NCI-H1105 (cell line): ENCODE measurements at regions not wholly inside any gene's neighbourhood (a gene's known extent, or its start where the extent isn't known, plus 50 kb on each side); places are given as distances from the start of the nearest gene placed in this dataset.

Experiments used
- DNase-seq: peaks from one replicate; lab custom pipeline; 2025; lab: John Stamatoyannopoulos, UW

DNA sequence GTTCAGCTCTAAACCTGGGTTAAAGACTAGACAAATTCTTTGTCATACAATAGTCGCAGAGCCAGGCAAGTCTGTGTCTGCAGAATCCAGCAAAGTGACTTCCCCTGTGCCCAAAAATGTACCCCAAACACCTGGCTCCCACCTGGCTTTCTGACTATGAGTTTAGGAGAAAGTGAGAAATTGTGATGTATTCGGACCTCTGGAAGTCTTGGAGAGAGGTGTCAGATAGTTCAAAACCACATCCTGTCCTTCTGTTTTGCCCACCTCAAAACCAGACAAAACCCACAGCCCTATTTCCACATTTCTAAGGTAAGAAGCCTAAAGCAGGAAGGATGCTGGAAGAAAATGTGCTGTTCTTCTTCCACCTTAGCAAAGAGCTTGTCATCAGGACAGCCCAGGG is 63.8 kb upstream of the CLMP start:
- no peak for DNase-seq

- DNase-seq = no peak
These were observed 62.3 kb upstream of the CLMP start for GRCh38 chr11:123257370-123257769.

GRCh38 chr11:123255909-123256308 is 60.9 kb upstream of the CLMP start:
- no peak for DNase-seq

DNA sequence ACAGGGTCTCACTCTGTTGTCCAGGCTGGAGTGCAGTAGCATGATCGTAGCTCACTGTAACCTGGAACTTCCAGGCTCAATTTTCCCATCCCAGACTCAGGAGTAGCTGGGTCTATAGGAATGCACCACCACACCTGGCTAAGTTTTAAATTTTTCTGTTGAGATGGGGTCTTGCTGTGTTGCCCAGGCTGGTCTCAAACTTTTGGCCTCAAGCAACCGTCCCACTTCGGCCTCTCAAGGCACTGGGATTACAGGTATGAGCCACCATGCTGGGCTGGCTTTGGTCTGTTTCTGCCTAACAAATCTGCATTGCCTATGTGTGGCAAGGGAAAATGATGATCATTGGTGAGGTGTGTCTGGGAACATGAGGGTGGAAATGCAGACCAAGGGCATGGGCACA is 59.3 kb upstream of the CLMP start:
- no peak for DNase-seq

GRCh38 chr11:123253911-123254310 is 58.9 kb upstream of the CLMP start:
- DNase-seq = no peak

DNA sequence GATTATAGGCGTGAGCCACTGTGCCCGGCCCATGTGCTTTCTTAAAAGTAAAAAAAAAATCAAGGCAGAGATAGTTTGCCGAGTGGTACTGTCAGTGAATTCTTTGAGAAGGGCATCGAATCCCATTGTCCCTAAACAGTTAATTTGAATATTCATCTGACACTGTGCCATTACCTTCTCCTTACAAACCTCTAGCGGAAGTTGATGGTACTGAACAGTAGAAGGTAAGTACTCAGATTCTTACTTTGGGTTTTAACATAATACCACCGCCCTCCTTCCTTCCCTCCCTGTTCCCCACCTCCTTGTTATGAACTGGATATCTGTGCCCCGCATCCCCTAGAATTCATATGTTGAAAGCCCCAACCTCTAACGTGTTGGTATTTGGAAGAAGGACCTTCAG is 58.2 kb upstream of the CLMP start:
- DNase-seq = no peak

- DNase-seq = no peak
These were observed 56.8 kb upstream of the CLMP start for GRCh38 chr11:123251657-123252344.

- DNase-seq = no peak
These were observed 56.0 kb upstream of the CLMP start for GRCh38 chr11:123250892-123251656.

DNA sequence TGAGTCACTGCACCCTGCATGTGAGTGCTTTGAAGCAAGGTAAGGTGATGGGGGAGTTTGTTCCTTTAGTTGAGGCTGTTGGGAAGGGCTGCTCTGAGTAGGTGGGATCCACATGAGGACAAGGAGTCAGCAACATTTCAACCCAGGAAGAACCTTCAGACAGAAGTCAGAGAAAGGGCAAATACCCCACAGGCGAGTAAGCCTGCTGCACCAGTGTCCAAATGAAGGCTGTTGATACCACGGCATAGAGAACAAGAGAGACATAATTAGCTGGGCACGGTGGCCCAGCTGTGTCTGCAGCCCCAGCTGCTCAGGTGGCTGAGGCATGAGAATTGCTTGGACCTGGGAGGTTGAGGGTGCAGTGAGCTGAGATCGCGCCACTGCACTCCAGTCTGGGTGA is 54.3 kb upstream of the CLMP start:
- DNase-seq = no peak

GRCh38 chr11:123247813-123248379 is 52.8 kb upstream of the CLMP start:
- DNase-seq = no peak

DNA sequence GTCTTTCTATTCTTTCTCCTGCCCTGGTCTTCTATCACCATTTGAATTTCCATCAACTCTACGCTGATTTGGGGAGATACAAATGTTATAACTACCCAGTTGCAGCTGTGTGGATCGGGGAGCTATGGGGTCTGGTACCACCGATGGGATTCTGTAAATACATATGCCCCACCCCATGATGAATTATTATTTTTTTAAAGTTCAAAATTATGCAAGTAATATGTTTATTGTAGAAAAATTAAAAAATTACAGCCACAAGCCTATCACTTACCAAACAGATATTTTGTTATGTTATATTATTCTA is 52.4 kb upstream of the CLMP start:
- DNase-seq = no peak

GRCh38 chr11:123246749-123247495 is 51.9 kb upstream of the CLMP start:
- DNase-seq = peak; percentile 86

DNA sequence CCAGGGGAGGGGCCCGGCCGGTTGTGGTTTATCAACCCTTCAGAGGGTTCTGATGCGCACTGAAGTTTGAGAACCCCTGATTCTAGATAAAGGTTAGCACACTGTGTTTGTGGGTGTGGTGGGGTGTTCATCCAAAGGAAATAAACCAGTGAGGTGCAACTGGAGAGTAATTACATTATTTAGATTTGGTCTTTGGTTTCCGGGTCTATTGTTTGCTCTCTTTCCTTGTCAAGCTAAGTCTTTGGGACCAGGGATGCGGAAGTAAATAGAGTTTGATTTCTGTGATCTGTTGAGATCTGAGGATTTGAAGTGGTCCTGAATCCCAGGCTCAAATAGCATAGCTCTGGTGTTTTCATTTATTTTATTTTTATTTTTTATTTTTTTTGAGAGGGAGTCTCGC is 50.5 kb upstream of the CLMP start:
- no peak for DNase-seq
